ENCODE measurements at regions not wholly inside any gene's neighbourhood (a gene's known extent, or its start where the extent isn't known, plus 50 kb on each side); places are given as distances from the start of the nearest gene placed in this dataset.
A peak's percentile ranks its signal among the peaks of the same experiment; 100 is the strongest.
"Not testable (repeated sequence)": the region's sequence is repeated elsewhere in the genome, so short reads cannot be mapped to it uniquely, and the experiment has no call there.

DNA sequence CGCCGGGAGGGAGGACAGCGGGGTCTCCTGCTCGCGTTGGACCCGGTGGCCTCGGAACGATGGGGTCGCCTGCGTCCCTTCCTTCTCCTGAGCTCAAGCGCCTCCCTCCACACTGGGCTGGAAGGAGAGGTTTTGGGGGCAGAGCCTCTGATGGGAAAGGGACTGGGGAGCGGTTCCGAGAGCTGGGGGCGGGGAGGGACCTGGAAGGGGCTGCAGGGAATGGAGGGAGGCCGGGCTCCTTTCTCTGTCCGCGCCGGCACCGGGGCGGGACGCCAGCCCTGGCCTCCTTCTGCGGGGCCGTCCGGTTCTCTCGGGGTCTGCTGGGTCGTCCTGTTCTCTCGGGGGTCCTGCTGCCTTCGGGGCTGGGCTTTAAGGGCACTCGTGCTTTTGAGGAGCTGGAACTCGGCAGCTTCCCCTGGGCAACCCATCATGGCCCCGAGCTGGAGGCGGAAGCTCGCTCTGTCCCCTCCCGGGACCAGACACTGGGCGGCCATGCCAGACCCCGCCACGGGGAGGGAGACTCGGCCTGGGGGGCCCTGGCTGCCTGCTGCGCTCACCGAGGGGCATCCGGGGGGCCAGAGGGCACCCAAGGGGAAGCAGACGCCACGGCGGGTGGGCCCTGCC lies 3956.7 kb upstream of the TPTE start:
- H3K27me3 ChIP-seq (replicated peaks; ENCODE audit: insufficient read depth, low read depth, low read length, poor library complexity); CTCF ChIA-PET; H3K4me3 ChIP-seq (ENCODE audit: low read depth, low read length, poor library complexity, severe bottlenecking); H3K36me3 ChIP-seq (ENCODE audit: insufficient read depth, low read length, poor library complexity, severe bottlenecking); H3K9me3 ChIP-seq (ENCODE audit: low read depth, low read length, poor library complexity, severe bottlenecking); intact Hi-C loops (cut with micrococcal nuclease; ENCODE audit: unreplicated experiment); POLR2A ChIA-PET (ENCODE audit: low non-redundant PET); H3K4me1 ChIP-seq (ENCODE audit: insufficient read depth, low read length, poor library complexity, severe bottlenecking); H3K27ac ChIP-seq (ENCODE audit: low read depth, low read length, poor library complexity, severe bottlenecking); BruUV-seq (replicated peaks); DNase-seq (ENCODE audit: low spot score): not testable (repeated sequence)

GRCh38 chr21:6565190-6566094 lies 3955.9 kb upstream of the TPTE start:
- H3K27me3 ChIP-seq (replicated peaks; ENCODE audit: insufficient read depth, low read depth, low read length, poor library complexity); intact Hi-C loops (cut with micrococcal nuclease; ENCODE audit: unreplicated experiment); H3K36me3 ChIP-seq (ENCODE audit: insufficient read depth, low read length, poor library complexity, severe bottlenecking); CTCF ChIA-PET; H3K4me1 ChIP-seq (ENCODE audit: insufficient read depth, low read length, poor library complexity, severe bottlenecking); BruUV-seq (replicated peaks); H3K4me3 ChIP-seq (ENCODE audit: low read depth, low read length, poor library complexity, severe bottlenecking); H3K27ac ChIP-seq (ENCODE audit: low read depth, low read length, poor library complexity, severe bottlenecking); POLR2A ChIA-PET (ENCODE audit: low non-redundant PET); H3K9me3 ChIP-seq (ENCODE audit: low read depth, low read length, poor library complexity, severe bottlenecking): not testable (repeated sequence)
- peak; percentile 12 for DNase-seq (ENCODE audit: low spot score)

DNA sequence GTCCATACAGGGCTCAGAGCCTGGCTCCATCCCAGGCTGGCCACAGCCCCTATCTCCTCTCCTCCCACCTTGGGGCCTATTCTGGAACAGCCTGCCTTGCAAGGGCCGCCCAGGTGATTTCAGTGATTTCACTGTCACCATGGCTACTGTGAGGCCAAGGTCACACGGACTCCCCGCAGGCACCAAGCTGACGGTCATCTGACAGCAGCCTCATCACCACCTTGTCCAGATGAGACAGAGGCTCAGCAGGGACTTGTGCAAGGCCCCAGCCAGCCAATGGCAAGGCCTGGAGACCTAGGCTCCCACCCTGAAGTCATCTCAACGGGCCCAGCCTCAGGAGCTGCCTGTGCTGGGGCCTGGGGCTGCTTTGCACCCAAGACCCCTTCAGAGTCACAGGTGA lies 3953.8 kb upstream of the TPTE start:
- BruUV-seq (replicated peaks); POLR2A ChIA-PET (ENCODE audit: low non-redundant PET); H3K4me1 ChIP-seq (ENCODE audit: insufficient read depth, low read length, poor library complexity, severe bottlenecking); H3K9me3 ChIP-seq (ENCODE audit: low read depth, low read length, poor library complexity, severe bottlenecking); DNase-seq (ENCODE audit: low spot score); H3K36me3 ChIP-seq (ENCODE audit: insufficient read depth, low read length, poor library complexity, severe bottlenecking); H3K27ac ChIP-seq (ENCODE audit: low read depth, low read length, poor library complexity, severe bottlenecking); H3K27me3 ChIP-seq (replicated peaks; ENCODE audit: insufficient read depth, low read depth, low read length, poor library complexity); H3K4me3 ChIP-seq (ENCODE audit: low read depth, low read length, poor library complexity, severe bottlenecking); intact Hi-C loops (cut with micrococcal nuclease; ENCODE audit: unreplicated experiment); CTCF ChIA-PET: not testable (repeated sequence)

GRCh38 chr21:6569152-6569551 lies 3952.2 kb upstream of the TPTE start:
- H3K4me1 ChIP-seq (ENCODE audit: insufficient read depth, low read length, poor library complexity, severe bottlenecking); H3K36me3 ChIP-seq (ENCODE audit: insufficient read depth, low read length, poor library complexity, severe bottlenecking); H3K27ac ChIP-seq (ENCODE audit: low read depth, low read length, poor library complexity, severe bottlenecking); BruUV-seq (replicated peaks); H3K4me3 ChIP-seq (ENCODE audit: low read depth, low read length, poor library complexity, severe bottlenecking); intact Hi-C loops (cut with micrococcal nuclease; ENCODE audit: unreplicated experiment); POLR2A ChIA-PET (ENCODE audit: low non-redundant PET); H3K9me3 ChIP-seq (ENCODE audit: low read depth, low read length, poor library complexity, severe bottlenecking); CTCF ChIA-PET; H3K27me3 ChIP-seq (replicated peaks; ENCODE audit: insufficient read depth, low read depth, low read length, poor library complexity); DNase-seq (ENCODE audit: low spot score): not testable (repeated sequence)

- H3K36me3 ChIP-seq (ENCODE audit: insufficient read depth, low read length, poor library complexity, severe bottlenecking); H3K4me3 ChIP-seq (ENCODE audit: low read depth, low read length, poor library complexity, severe bottlenecking); H3K4me1 ChIP-seq (ENCODE audit: insufficient read depth, low read length, poor library complexity, severe bottlenecking); POLR2A ChIA-PET (ENCODE audit: low non-redundant PET); intact Hi-C loops (cut with micrococcal nuclease; ENCODE audit: unreplicated experiment); H3K27ac ChIP-seq (ENCODE audit: low read depth, low read length, poor library complexity, severe bottlenecking); H3K27me3 ChIP-seq (replicated peaks; ENCODE audit: insufficient read depth, low read depth, low read length, poor library complexity); BruUV-seq (replicated peaks); H3K9me3 ChIP-seq (ENCODE audit: low read depth, low read length, poor library complexity, severe bottlenecking); DNase-seq (ENCODE audit: low spot score); CTCF ChIA-PET: not testable (repeated sequence)
Observed at GRCh38 chr21:6569587-6570392, 3951.6 kb upstream of the TPTE start.

GRCh38 chr21:6570700-6571368 lies 3950.5 kb upstream of the TPTE start:
- H3K27me3 ChIP-seq (replicated peaks; ENCODE audit: insufficient read depth, low read depth, low read length, poor library complexity); H3K4me3 ChIP-seq (ENCODE audit: low read depth, low read length, poor library complexity, severe bottlenecking); POLR2A ChIA-PET (ENCODE audit: low non-redundant PET); CTCF ChIA-PET; DNase-seq (ENCODE audit: low spot score); H3K4me1 ChIP-seq (ENCODE audit: insufficient read depth, low read length, poor library complexity, severe bottlenecking); BruUV-seq (replicated peaks); H3K9me3 ChIP-seq (ENCODE audit: low read depth, low read length, poor library complexity, severe bottlenecking); intact Hi-C loops (cut with micrococcal nuclease; ENCODE audit: unreplicated experiment); H3K36me3 ChIP-seq (ENCODE audit: insufficient read depth, low read length, poor library complexity, severe bottlenecking); H3K27ac ChIP-seq (ENCODE audit: low read depth, low read length, poor library complexity, severe bottlenecking): not testable (repeated sequence)

DNA sequence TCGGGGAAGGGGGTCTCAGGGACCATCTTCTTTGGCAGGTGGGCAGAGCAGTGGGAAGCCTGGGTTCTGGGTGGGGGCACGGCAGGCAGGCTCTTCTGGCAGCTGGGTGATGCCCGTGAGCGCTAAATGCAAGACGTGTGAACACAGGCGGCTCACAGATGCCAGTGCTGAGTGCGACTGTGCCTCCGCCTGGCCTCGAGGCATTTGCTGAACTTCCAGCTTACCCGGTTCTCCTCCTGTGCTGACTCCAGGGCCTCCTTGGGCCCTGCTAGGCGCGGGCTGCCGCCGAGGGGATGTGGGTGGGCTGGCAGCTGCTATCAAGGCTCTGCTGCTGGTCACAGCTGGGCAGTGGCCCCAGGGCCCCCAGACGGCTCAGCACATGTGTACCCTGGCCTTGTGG lies 3947.8 kb upstream of the TPTE start:
- H3K36me3 ChIP-seq (ENCODE audit: insufficient read depth, low read length, poor library complexity, severe bottlenecking); H3K9me3 ChIP-seq (ENCODE audit: low read depth, low read length, poor library complexity, severe bottlenecking); POLR2A ChIA-PET (ENCODE audit: low non-redundant PET); CTCF ChIA-PET; DNase-seq (ENCODE audit: low spot score); intact Hi-C loops (cut with micrococcal nuclease; ENCODE audit: unreplicated experiment); H3K27me3 ChIP-seq (replicated peaks; ENCODE audit: insufficient read depth, low read depth, low read length, poor library complexity); H3K4me3 ChIP-seq (ENCODE audit: low read depth, low read length, poor library complexity, severe bottlenecking); H3K27ac ChIP-seq (ENCODE audit: low read depth, low read length, poor library complexity, severe bottlenecking); H3K4me1 ChIP-seq (ENCODE audit: insufficient read depth, low read length, poor library complexity, severe bottlenecking); BruUV-seq (replicated peaks): not testable (repeated sequence)
